ENCODE measurements at regions not wholly inside any gene's neighbourhood (a gene's known extent, or its start where the extent isn't known, plus 50 kb on each side); places are given as distances from the start of the nearest gene placed in this dataset.

DNA sequence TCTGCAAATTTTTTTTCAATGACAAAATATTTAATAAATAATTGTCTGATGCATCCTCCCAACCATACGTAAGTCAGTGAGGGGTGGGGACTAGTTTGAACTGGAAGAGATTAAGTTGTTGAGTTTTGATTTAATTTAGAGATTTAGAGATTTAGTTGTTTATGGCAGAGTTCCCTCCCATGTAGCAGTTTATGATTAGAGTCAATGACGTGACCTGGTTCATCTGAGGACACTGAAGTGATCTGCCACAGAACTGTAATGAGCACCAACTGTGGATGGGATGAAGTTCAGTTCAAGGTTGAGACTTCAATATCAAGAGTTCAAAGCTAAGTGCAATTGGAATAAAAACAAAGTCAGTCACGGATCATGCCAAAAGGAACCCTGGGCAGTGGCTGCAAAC, 609.3 kb downstream of the NOVA1 start:
- Histone ChIP-seq H3K4me1 (replicated peaks in 1 of 2; ENCODE audit: control insufficient read depth in 2 of 2, insufficient read depth in 2 of 2, low read length in 2 of 2) (no peaks in the 10 kb centered on the region), H3K36me3 (ENCODE audit: control insufficient read depth, insufficient read depth, low read length) (no peaks in the 10 kb centered on the region), H3K27me3 (ENCODE audit: control insufficient read depth in 2 of 2, insufficient read depth in 2 of 2, low read length in 2 of 2) (no peaks in the 10 kb centered on the region), H4K20me1 (replicated peaks; ENCODE audit: control insufficient read depth, insufficient read depth, low read length) (no peaks in the 10 kb centered on the region), H3K9ac (ENCODE audit: insufficient read depth in 1 of 2, low read depth in 2 of 2, low read length in 2 of 2) (no peak overlapping the region), H3K4me2 (ENCODE audit: insufficient read depth, low read length) (no peak overlapping the region), H3K27ac (ENCODE audit: extremely low read depth, low read depth, low read length) (no peak overlapping the region), H3K9me3 (replicated peaks; ENCODE audit: control insufficient read depth, insufficient read depth, low read depth, low read length) (no peaks in the 10 kb centered on the region), H3K9me1 (ENCODE audit: control insufficient read depth, insufficient read depth, low read length) (no peaks in the 10 kb centered on the region), H2AFZ (ENCODE audit: low read depth, low read length) (no peak overlapping the region), H3K79me2 (ENCODE audit: control insufficient read depth, insufficient read depth, low read length) (no peaks in the 10 kb centered on the region), H3K4me3 (no peak overlapping the region)
- BruUV-seq (replicated peaks): no TSS peak
- POLR2A ChIA-PET: no interaction called here
- FAIRE-seq: no peak
- CTCF ChIA-PET (ENCODE audit: low intra/inter-chr PET ratio): no interaction called here
- in situ Hi-C loops (cut with MboI): no loop called here
- intact Hi-C loops (cut with micrococcal nuclease): no loop called here
- 2% methylated on average over 3 of the region's 3 CpGs for WGBS (ENCODE audit: insufficient coverage, low coverage, missing lambda C conversion rate)
- no peak for ATAC-seq
- DNase-seq (ENCODE audit: extremely low read depth in 1 of 4, low spot score in 3 of 4): no peak
- TF ChIP-seq, protein P1, sequence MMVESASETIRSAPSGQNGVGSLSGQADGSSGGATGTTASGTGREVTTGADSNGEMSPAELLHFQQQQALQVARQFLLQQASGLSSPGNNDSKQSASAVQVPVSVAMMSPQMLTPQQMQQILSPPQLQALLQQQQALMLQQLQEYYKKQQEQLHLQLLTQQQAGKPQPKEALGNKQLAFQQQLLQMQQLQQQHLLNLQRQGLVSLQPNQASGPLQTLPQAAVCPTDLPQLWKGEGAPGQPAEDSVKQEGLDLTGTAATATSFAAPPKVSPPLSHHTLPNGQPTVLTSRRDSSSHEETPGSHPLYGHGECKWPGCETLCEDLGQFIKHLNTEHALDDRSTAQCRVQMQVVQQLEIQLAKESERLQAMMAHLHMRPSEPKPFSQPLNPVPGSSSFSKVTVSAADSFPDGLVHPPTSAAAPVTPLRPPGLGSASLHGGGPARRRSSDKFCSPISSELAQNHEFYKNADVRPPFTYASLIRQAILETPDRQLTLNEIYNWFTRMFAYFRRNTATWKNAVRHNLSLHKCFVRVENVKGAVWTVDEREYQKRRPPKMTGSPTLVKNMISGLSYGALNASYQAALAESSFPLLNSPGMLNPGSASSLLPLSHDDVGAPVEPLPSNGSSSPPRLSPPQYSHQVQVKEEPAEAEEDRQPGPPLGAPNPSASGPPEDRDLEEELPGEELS (CRISPR knock-in tag; IDR thresholded peaks at IDR 0.05; ENCODE audit: borderline replicate concordance): no peak
- TF ChIP-seq PCBP2 (IDR thresholded peaks at IDR 0.05; ENCODE audit: low read depth, low read length, poor library complexity, severe bottlenecking) (no peak), NCOA1 (IDR thresholded peaks at IDR 0.05; ENCODE audit: low read depth) (no peak), C11orf30 (IDR thresholded peaks at IDR 0.05; ENCODE audit: low read depth) (no peak), MYBL2 (IDR thresholded peaks at IDR 0.05; ENCODE audit: low read depth) (no peak), MYBL2 (CRISPR knock-in tag; IDR thresholded peaks at IDR 0.05; ENCODE audit: borderline replicate concordance) (no peak), FOXM1 (IDR thresholded peaks at IDR 0.05; ENCODE audit: low read depth) (no peak), FOXM1 (CRISPR knock-in tag; IDR thresholded peaks at IDR 0.05; ENCODE audit: low read depth) (no peak), PML (IDR thresholded peaks at IDR 0.05; ENCODE audit: low read length) (no peak), ZNF431 (CRISPR knock-in tag; IDR thresholded peaks at IDR 0.05) (no peak), ZSCAN32 (CRISPR knock-in tag; IDR thresholded peaks at IDR 0.05) (no peak), ESRRB (CRISPR knock-in tag; IDR thresholded peaks at IDR 0.05; ENCODE audit: borderline replicate concordance) (no peak), BCOR (IDR thresholded peaks at IDR 0.05) (no peak), HNRNPUL1 (IDR thresholded peaks at IDR 0.05; ENCODE audit: low read length) (no peak), ZNF780A (CRISPR knock-in tag; IDR thresholded peaks at IDR 0.05) (no peak), POLR3G (IDR thresholded peaks at IDR 0.05; ENCODE audit: extremely low read depth, insufficient read length, insufficient replicate concordance) (no peak), ZHX1 (conservative IDR thresholded peaks at IDR 0.05; ENCODE audit: low read length) (no peak), TSC22D4 (tag; IDR thresholded peaks at IDR 0.05) (no peak)
- TF ChIP-seq, protein P2, sequence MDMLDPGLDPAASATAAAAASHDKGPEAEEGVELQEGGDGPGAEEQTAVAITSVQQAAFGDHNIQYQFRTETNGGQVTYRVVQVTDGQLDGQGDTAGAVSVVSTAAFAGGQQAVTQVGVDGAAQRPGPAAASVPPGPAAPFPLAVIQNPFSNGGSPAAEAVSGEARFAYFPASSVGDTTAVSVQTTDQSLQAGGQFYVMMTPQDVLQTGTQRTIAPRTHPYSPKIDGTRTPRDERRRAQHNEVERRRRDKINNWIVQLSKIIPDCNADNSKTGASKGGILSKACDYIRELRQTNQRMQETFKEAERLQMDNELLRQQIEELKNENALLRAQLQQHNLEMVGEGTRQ (CRISPR knock-in tag; IDR thresholded peaks at IDR 0.05): no peak

All from K562 (cell line).